ENCODE measurements at regions not wholly inside any gene's neighbourhood (a gene's known extent, or its start where the extent isn't known, plus 50 kb on each side); places are given as distances from the start of the nearest gene placed in this dataset.
"Not testable (repeated sequence)": the region's sequence is repeated elsewhere in the genome, so short reads cannot be mapped to it uniquely, and the experiment has no call there.

DNA sequence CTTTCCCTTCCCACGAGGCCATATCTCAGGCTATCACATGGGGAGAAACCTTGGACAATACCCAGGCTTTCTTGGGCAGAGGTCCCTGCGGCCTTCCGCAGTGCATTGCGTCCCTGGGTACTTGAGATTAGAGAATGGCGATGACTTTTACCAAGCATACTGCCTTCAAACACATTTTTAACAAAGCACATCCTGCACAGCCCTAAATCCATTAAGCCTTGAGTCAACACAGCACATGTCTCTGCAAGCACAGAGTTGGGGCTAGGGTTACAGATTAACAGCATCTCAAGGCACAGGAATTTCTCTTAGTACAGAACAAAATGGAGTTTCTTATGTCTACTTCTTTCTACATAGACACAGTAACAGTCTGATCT, 494.2 kb downstream of the IGSF11 start:
- not testable (repeated sequence) for H3K9me3 ChIP-seq (ENCODE audit: control insufficient read depth in 4 of 4, insufficient read depth in 3 of 4, low read length in 3 of 4); H3K36me3 ChIP-seq (ENCODE audit: control insufficient read depth in 4 of 4, insufficient read depth in 4 of 4, low read length in 4 of 4); H3K4me3 ChIP-seq; H3K9ac ChIP-seq (ENCODE audit: insufficient read depth in 1 of 2, low read length in 2 of 2); H3K4me1 ChIP-seq (ENCODE audit: control insufficient read depth in 5 of 5, insufficient read depth in 5 of 5, low read length in 5 of 5); H3K27ac ChIP-seq (ENCODE audit: low read depth in 1 of 2, low read length in 1 of 2); DNase-seq; ATAC-seq (ENCODE audit: insufficient read depth, low FRiP score); H3K27me3 ChIP-seq (ENCODE audit: control insufficient read depth in 3 of 3, insufficient read depth in 3 of 3, low read length in 2 of 3)
- 72 to 87% methylated on average over 5 of the region's 5 CpGs for whole genome bisulfite sequencing, 2 donors

- 77 to 88% methylated on average over 1 of the region's 1 CpG for WGBS, 2 donors
- Histone ChIP-seq H3K9me3 (ENCODE audit: control insufficient read depth in 4 of 4, insufficient read depth in 3 of 4, low read length in 3 of 4) (no peaks in the 10 kb centered on the region), H3K9ac (ENCODE audit: insufficient read depth in 1 of 2, low read length in 2 of 2) (no peak overlapping the region), H3K4me3 (no peak overlapping the region), H3K36me3 (ENCODE audit: control insufficient read depth in 4 of 4, insufficient read depth in 4 of 4, low read length in 4 of 4) (no peaks in the 10 kb centered on the region), H3K4me1 (ENCODE audit: control insufficient read depth in 5 of 5, insufficient read depth in 5 of 5, low read length in 5 of 5) (no peaks in the 10 kb centered on the region), H3K27ac (ENCODE audit: low read depth in 1 of 2, low read length in 1 of 2) (no peak overlapping the region), H3K27me3 (ENCODE audit: control insufficient read depth in 3 of 3, insufficient read depth in 3 of 3, low read length in 2 of 3) (no peaks in the 10 kb centered on the region)
- TF ChIP-seq CTCF (IDR thresholded peaks at IDR 0.05; ENCODE audit: control extremely low read depth, extremely low read depth), result no peak
- no peak for ATAC-seq (ENCODE audit: insufficient read depth, low FRiP score)
- DNase-seq, result no peak
These were observed 493.8 kb downstream of the IGSF11 start for GRCh38 chr3:118540826-118541225.

- H3K4me1 ChIP-seq (ENCODE audit: control insufficient read depth in 5 of 5, insufficient read depth in 5 of 5, low read length in 5 of 5), result no peaks in the 10 kb centered on the region
- ATAC-seq (ENCODE audit: insufficient read depth, low FRiP score), result no peak
- 80 to 93% methylated on average over 2 of the region's 2 CpGs for WGBS, 2 donors
These were observed 492.9 kb downstream of the IGSF11 start for GRCh38 chr3:118541796-118542195.

DNA sequence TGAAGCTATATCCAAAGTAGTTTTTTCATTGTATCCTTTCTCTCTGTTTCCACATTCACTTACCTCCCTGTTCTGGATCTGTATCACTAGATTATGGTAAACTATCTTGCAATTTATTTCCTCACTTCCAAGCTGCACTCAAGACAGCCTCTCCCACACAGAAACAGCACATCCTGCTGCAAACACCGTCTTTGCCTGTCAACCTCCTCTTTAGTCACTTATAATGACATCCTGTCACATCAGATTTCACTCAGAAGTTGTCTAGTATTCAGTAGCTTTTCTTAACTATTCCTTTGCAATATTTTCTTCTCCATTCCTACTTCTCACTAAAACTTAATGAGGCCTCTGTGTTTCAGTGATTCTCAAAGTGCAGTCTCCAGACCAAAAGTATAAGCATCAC, 490.8 kb downstream of the IGSF11 start:
- Histone ChIP-seq H3K4me1 (ENCODE audit: control insufficient read depth in 5 of 5, insufficient read depth in 5 of 5, low read length in 5 of 5) (no peaks in the 10 kb centered on the region), H3K27me3 (ENCODE audit: control insufficient read depth in 3 of 3, insufficient read depth in 3 of 3, low read length in 2 of 3) (no peaks in the 10 kb centered on the region), H3K9ac (ENCODE audit: insufficient read depth in 1 of 2, low read length in 2 of 2) (no peak overlapping the region), H3K9me3 (ENCODE audit: control insufficient read depth in 4 of 4, insufficient read depth in 3 of 4, low read length in 3 of 4) (no peaks in the 10 kb centered on the region), H3K27ac (ENCODE audit: low read depth in 1 of 2, low read length in 1 of 2) (no peak overlapping the region), H3K4me3 (no peak overlapping the region), H3K36me3 (ENCODE audit: control insufficient read depth in 4 of 4, insufficient read depth in 4 of 4, low read length in 4 of 4) (no peaks in the 10 kb centered on the region)
- ATAC-seq (ENCODE audit: insufficient read depth, low FRiP score), result no peak
- no peak for DNase-seq
- WGBS, 2 donors, result 48 to 61% methylated on average over 1 of the region's 1 CpG
- TF ChIP-seq CTCF (IDR thresholded peaks at IDR 0.05; ENCODE audit: control extremely low read depth, extremely low read depth), result no peak

More at GRCh38 chr3:118541796-118542195, 492.9 kb downstream of the IGSF11 start:
- Histone ChIP-seq H3K9me3 (ENCODE audit: control insufficient read depth in 4 of 4, insufficient read depth in 3 of 4, low read length in 3 of 4) (no peaks in the 10 kb centered on the region), H3K9ac (ENCODE audit: insufficient read depth in 1 of 2, low read length in 2 of 2) (no peak overlapping the region), H3K4me3 (no peak overlapping the region), H3K36me3 (ENCODE audit: control insufficient read depth in 4 of 4, insufficient read depth in 4 of 4, low read length in 4 of 4) (no peaks in the 10 kb centered on the region), H3K27me3 (ENCODE audit: control insufficient read depth in 3 of 3, insufficient read depth in 3 of 3, low read length in 2 of 3) (no peaks in the 10 kb centered on the region), H3K27ac (ENCODE audit: low read depth in 1 of 2, low read length in 1 of 2) (no peak overlapping the region)
- DNase-seq, result no peak
- no peak for TF ChIP-seq CTCF (IDR thresholded peaks at IDR 0.05; ENCODE audit: control extremely low read depth, extremely low read depth)
